GM21381 (cell line): ENCODE measurements at regions not wholly inside any gene's neighbourhood (a gene's known extent, or its start where the extent isn't known, plus 50 kb on each side); places are given as distances from the start of the nearest gene placed in this dataset.
"Not testable (repeated sequence)": the region's sequence is repeated elsewhere in the genome, so short reads cannot be mapped to it uniquely, and the experiment has no call there.

ENCODE experiments used
- ATAC-seq: cut with Tn5 transposase; IDR thresholded peaks from one replicate; pipeline ENCODE4 v1.9.1; 2021; ENCODE audit warnings: mild to moderate bottlenecking, moderate library complexity; ENCODE audit not compliant: unreplicated experiment

DNA sequence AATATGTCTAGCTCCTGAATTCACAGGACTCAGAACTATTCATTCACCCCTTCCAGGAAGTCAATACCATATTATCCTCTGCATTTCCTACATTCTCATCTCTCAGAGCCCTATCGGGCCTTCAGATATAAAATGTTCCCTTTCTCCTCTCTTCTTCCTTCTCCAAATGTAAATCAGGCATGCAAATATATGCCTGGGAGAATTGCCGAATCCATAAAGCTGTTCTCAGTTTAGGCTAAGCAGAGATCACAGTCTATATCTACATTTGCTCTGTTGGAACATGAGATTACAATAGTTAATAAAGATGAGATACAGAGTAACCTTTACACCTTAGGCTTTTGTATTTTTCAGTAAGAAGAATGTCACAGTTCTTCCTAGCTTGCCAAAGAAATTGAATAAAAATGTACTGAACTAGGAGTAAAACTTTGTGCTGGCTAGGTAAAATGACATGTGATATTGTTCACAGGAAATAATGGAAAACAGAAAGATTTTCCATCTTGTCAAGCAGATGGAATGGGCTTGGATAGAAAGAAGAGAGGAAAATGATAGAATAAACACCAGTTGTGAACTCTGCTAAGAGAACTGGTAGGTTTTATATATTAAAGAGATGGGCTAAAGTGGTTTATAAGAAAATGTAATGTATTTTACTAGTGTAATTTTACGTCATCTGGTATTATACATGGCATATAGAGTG lies 161.5 kb downstream of the NRIP1 start:
- ATAC-seq: no peak

- ATAC-seq: no peak
Measured at GRCh38 chr21:14901482-14901958, 163.3 kb downstream of the NRIP1 start.

GRCh38 chr21:14900611-14901010 lies 164.2 kb downstream of the NRIP1 start:
- ATAC-seq: no peak

- ATAC-seq: no peak
Measured at GRCh38 chr21:14900058-14900457, 164.7 kb downstream of the NRIP1 start.

DNA sequence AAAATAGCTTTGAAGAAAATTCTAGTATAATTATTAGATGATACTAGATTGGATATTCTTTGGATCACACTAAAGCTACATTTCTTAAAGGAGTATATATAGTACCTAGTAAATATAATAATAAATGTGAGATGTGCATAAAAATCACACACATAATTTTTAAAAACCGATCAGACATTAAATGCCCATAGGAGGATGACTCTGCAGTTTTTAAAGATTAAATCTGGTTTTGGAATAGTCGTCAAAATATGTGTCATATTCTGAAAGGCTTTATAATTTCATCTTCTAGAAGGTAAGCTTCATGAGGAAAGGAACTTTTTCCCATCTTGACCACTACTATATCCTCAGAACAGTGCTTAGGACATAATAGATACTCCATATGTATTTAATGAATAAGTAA lies 169.0 kb downstream of the NRIP1 start:
- no peak for ATAC-seq

- no peak for ATAC-seq
Measured at GRCh38 chr21:14890141-14890540, 174.7 kb downstream of the NRIP1 start.

DNA sequence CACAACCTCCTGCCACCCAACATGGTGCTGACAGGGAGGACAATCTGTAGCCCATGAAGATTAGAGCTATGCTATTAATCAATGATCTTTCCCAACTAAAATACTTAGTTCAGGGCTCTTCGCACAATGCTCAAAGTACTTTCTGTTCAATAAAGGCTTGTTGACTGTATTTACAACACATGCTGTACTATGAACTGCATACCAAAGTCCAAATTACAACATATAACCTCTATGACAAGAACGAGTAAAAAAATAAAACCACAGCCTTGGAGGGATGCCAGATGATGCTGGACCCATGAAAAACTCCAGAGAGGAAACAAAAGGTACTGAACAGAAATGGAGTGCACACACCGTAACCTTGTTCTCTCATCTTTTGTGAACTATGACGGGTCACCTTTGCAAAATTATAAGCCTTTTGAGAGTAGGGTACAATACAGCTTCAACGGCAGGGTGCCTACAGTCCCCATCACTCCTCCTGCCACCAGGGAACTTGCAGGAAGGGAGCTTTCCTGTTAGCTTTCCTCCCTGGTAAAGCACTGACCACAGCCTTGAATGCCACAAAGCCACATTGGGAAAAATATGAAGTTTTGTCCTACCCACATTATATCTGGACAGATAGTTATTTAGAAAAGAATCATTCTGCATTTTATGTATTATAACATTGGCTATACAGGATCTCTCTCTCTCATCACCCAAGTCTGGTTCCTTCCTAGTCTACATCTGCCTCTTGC lies 175.6 kb downstream of the NRIP1 start:
- no peak for ATAC-seq

- no peak for ATAC-seq
Measured at GRCh38 chr21:14888202-14888601, 176.6 kb downstream of the NRIP1 start.

GRCh38 chr21:14886001-14886400 lies 178.8 kb downstream of the NRIP1 start:
- ATAC-seq: no peak

- no peak for ATAC-seq
Measured at GRCh38 chr21:14883351-14883750, 181.4 kb downstream of the NRIP1 start.

GRCh38 chr21:14882545-14882944 lies 182.3 kb downstream of the NRIP1 start:
- ATAC-seq: not testable (repeated sequence)

DNA sequence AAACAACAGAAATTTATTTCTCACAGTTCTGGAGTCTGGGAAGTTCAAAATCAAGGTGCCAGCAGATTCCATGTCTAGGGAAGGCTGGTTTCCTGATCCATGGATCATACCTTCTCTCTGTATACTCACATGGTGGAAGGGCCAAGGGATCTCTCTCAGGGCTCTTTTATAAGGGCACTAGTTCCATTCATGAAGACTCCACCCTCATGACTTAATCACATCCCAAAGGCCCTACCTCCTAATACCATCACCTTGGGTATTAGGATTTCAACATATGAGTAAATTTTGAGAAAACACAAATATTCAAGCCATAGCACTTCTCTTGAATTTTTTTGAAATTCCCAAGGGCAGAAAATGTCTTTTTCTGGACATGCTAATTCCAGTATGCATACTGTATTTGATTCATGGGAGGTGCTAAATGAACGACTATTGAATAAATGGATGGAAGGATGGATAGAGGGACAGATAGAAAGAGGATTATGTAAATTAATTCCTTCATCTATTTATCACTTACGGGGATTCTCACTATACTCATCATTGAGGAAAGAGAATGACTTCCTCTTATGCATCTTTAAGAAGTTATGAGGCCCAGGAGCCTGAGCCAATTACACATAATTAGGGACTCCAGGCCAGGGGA lies 182.8 kb downstream of the NRIP1 start:
- no peak for ATAC-seq

GRCh38 chr21:14880922-14881321 lies 183.9 kb downstream of the NRIP1 start:
- ATAC-seq: no peak

DNA sequence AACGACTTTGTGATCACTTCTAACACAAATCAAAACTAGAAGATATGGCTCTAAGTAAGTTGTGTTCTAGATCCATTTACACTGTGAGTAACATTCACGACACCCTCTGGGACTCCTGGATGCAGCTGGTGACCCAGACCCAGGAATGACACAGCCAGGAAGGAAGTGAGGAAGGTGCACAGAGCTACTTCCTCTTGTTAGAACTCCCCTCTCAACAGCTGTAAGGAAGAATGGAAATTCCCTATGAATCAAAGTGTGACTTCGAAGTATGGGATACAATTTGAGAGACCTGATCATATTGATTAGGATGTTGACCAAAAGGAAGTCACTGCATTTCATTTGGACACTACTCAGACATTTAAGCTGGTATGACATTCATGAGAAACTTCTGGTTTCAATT lies 185.3 kb downstream of the NRIP1 start:
- ATAC-seq: no peak

- no peak for ATAC-seq
Measured at GRCh38 chr21:14878971-14879370, 185.8 kb downstream of the NRIP1 start.

GRCh38 chr21:14877581-14878228 lies 187.1 kb downstream of the NRIP1 start:
- ATAC-seq: no peak

GRCh38 chr21:14876524-14876840 lies 188.3 kb downstream of the NRIP1 start:
- ATAC-seq: no peak

GRCh38 chr21:14875704-14876523 lies 188.9 kb downstream of the NRIP1 start:
- ATAC-seq: peak; percentile 62

- ATAC-seq: no peak
Measured at GRCh38 chr21:14875186-14875585, 189.6 kb downstream of the NRIP1 start.

DNA sequence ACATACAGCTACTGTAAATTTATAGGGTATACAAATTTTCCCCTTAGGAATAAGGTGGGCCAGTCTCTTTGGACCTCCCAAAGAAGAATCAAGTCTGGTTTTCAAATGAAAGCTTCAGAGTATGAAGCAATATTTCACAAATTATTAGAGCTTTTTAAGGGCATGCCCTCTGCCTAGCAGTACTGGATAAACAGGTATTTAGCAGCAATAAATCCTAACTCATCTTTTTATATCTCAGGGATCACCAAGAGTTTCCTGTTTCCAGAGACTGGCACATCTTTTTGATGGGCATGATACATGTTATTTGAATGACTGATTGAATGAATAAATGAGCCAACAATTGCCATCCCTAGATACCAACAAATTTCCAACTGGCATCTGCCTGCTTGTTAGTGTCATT lies 190.4 kb downstream of the NRIP1 start:
- ATAC-seq: no peak

GRCh38 chr21:14871861-14872260 lies 192.9 kb downstream of the NRIP1 start:
- ATAC-seq: no peak
